ENCODE measurements at regions not wholly inside any gene's neighbourhood (a gene's known extent, or its start where the extent isn't known, plus 50 kb on each side); places are given as distances from the start of the nearest gene placed in this dataset.

DNA sequence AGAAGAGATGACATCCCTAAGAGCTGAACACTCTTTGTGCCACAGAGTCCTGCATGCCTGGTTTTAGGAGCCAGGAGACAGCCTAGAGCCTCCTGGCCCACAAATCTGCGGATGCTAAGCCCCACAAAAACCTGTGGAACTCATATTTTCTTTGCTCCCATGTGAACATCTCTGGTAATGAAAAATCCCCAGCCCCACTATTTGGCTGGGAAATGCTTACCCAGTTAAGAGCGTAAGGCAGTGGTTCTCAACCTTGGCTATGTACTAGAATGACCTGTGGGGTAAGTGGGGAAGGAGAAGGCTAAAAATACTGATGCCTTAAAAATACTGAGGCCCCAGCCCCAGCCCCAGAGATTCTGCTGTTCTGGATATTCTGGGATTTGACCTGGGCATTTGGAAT is 208.1 kb downstream of the EN1 start:
- no peaks in the 10 kb centered on the region for H3K4me1 Mint-ChIP-seq
- ATAC-seq (ENCODE audit: low read depth in 2 of 2), result no peak
- Histone ChIP-seq H3K4me3 (ENCODE audit: low read depth, low read length) (no peak overlapping the region), H3K9me3 (ENCODE audit: control insufficient read depth in 2 of 2, low read length in 2 of 2) (no peaks in the 10 kb centered on the region), H3K36me3 (ENCODE audit: control insufficient read depth, insufficient read depth, low read length) (no peaks in the 10 kb centered on the region), H3K4me1 (ENCODE audit: control insufficient read depth, insufficient read depth, low read length, poor library complexity, severe bottlenecking) (no peaks in the 10 kb centered on the region), H3K27ac (ENCODE audit: insufficient read depth, low read length, poor library complexity, severe bottlenecking) (no peak overlapping the region), H3K27me3 (ENCODE audit: control insufficient read depth, insufficient read depth, low read length) (no peaks in the 10 kb centered on the region)
- peaks cover 2% of the 10 kb centered on the region for H3K27me3 Mint-ChIP-seq
- H3K27ac Mint-ChIP-seq, result no peak overlapping the region
- no peaks in the 10 kb centered on the region for H3K36me3 Mint-ChIP-seq
- no peak for DNase-seq
- no peak overlapping the region for H3K4me3 Mint-ChIP-seq
- peaks cover 0 to 7% (median 1%) of the 10 kb centered on the region in 7 donors for H3K9me3 Mint-ChIP-seq

- Histone ChIP-seq H3K9me3 (ENCODE audit: control insufficient read depth in 2 of 2, low read length in 2 of 2) (no peaks in the 10 kb centered on the region), H3K27ac (ENCODE audit: insufficient read depth, low read length, poor library complexity, severe bottlenecking) (no peak overlapping the region), H3K4me3 (ENCODE audit: low read depth, low read length) (no peak overlapping the region), H3K36me3 (ENCODE audit: control insufficient read depth, insufficient read depth, low read length) (no peaks in the 10 kb centered on the region), H3K4me1 (ENCODE audit: control insufficient read depth, insufficient read depth, low read length, poor library complexity, severe bottlenecking) (no peaks in the 10 kb centered on the region), H3K27me3 (ENCODE audit: control insufficient read depth, insufficient read depth, low read length) (no peaks in the 10 kb centered on the region)
- DNase-seq (no peak), ATAC-seq (ENCODE audit: low read depth in 2 of 2) (no peak)
- Mint-ChIP-seq H3K36me3 (no peaks in the 10 kb centered on the region), H3K4me1 (no peaks in the 10 kb centered on the region), H3K27ac (no peak overlapping the region), H3K4me3 (no peak overlapping the region), H3K9me3 (peaks cover 0 to 6% (median 0%) of the 10 kb centered on the region in 7 donors), H3K27me3 (no peaks in the 10 kb centered on the region)
These were observed 209.0 kb downstream of the EN1 start for GRCh38 chr2:118638453-118638852.

- H3K4me3 ChIP-seq (ENCODE audit: low read depth, low read length), result no peak overlapping the region
- H3K4me1 ChIP-seq (ENCODE audit: control insufficient read depth, insufficient read depth, low read length, poor library complexity, severe bottlenecking), result no peaks in the 10 kb centered on the region
- Mint-ChIP-seq H3K9me3 (peaks cover 0 to 12% (median 2%) of the 10 kb centered on the region in 7 donors), H3K36me3 (no peaks in the 10 kb centered on the region), H3K27ac (no peak overlapping the region), H3K4me3 (no peak overlapping the region), H3K27me3 (no peaks in the 10 kb centered on the region), H3K4me1 (no peaks in the 10 kb centered on the region)
- no peaks in the 10 kb centered on the region for H3K9me3 ChIP-seq (ENCODE audit: control insufficient read depth in 2 of 2, low read length in 2 of 2)
- no peaks in the 10 kb centered on the region for H3K36me3 ChIP-seq (ENCODE audit: control insufficient read depth, insufficient read depth, low read length)
- ATAC-seq (ENCODE audit: low read depth in 2 of 2) (no peak), DNase-seq (no peak)
- no peaks in the 10 kb centered on the region for H3K27me3 ChIP-seq (ENCODE audit: control insufficient read depth, insufficient read depth, low read length)
- no peak overlapping the region for H3K27ac ChIP-seq (ENCODE audit: insufficient read depth, low read length, poor library complexity, severe bottlenecking)
These were observed 211.6 kb downstream of the EN1 start for GRCh38 chr2:118635891-118636290.

GRCh38 chr2:118634876-118635275 is 212.6 kb downstream of the EN1 start:
- H3K27me3 Mint-ChIP-seq, result no peaks in the 10 kb centered on the region
- H3K4me1 Mint-ChIP-seq, result no peaks in the 10 kb centered on the region
- Histone ChIP-seq H3K27ac (ENCODE audit: insufficient read depth, low read length, poor library complexity, severe bottlenecking) (no peak overlapping the region), H3K36me3 (ENCODE audit: control insufficient read depth, insufficient read depth, low read length) (no peaks in the 10 kb centered on the region), H3K4me1 (ENCODE audit: control insufficient read depth, insufficient read depth, low read length, poor library complexity, severe bottlenecking) (no peaks in the 10 kb centered on the region), H3K27me3 (ENCODE audit: control insufficient read depth, insufficient read depth, low read length) (no peaks in the 10 kb centered on the region), H3K4me3 (ENCODE audit: low read depth, low read length) (no peak overlapping the region), H3K9me3 (ENCODE audit: control insufficient read depth in 2 of 2, low read length in 2 of 2) (no peaks in the 10 kb centered on the region)
- no peak for DNase-seq
- no peak overlapping the region for H3K4me3 Mint-ChIP-seq
- peaks cover 0 to 12% (median 2%) of the 10 kb centered on the region in 7 donors for H3K9me3 Mint-ChIP-seq
- no peaks in the 10 kb centered on the region for H3K36me3 Mint-ChIP-seq
- no peak for ATAC-seq (ENCODE audit: low read depth in 2 of 2)
- H3K27ac Mint-ChIP-seq, result no peak overlapping the region

- H3K27ac ChIP-seq (ENCODE audit: insufficient read depth, low read length, poor library complexity, severe bottlenecking), result no peak overlapping the region
- no peaks in the 10 kb centered on the region for H3K9me3 ChIP-seq (ENCODE audit: control insufficient read depth in 2 of 2, low read length in 2 of 2)
- no peaks in the 10 kb centered on the region for H3K27me3 Mint-ChIP-seq
- no peak for ATAC-seq (ENCODE audit: low read depth in 2 of 2)
- H3K4me3 Mint-ChIP-seq, result no peak overlapping the region
- no peaks in the 10 kb centered on the region for H3K4me1 Mint-ChIP-seq
- no peaks in the 10 kb centered on the region for H3K36me3 Mint-ChIP-seq
- no peak for DNase-seq
- H3K36me3 ChIP-seq (ENCODE audit: control insufficient read depth, insufficient read depth, low read length), result no peaks in the 10 kb centered on the region
- H3K27ac Mint-ChIP-seq, result no peak overlapping the region
- H3K9me3 Mint-ChIP-seq, result peaks cover 0 to 12% (median 2%) of the 10 kb centered on the region in 7 donors
- no peaks in the 10 kb centered on the region for H3K27me3 ChIP-seq (ENCODE audit: control insufficient read depth, insufficient read depth, low read length)
- H3K4me1 ChIP-seq (ENCODE audit: control insufficient read depth, insufficient read depth, low read length, poor library complexity, severe bottlenecking), result no peaks in the 10 kb centered on the region
- no peak overlapping the region for H3K4me3 ChIP-seq (ENCODE audit: low read depth, low read length)
These were observed 214.0 kb downstream of the EN1 start for GRCh38 chr2:118633371-118634018.

GRCh38 chr2:118632921-118633320 is 214.5 kb downstream of the EN1 start:
- H3K4me3 ChIP-seq (ENCODE audit: low read depth, low read length), result no peak overlapping the region

GRCh38 chr2:118627156-118627555 is 220.3 kb downstream of the EN1 start:
- no peak overlapping the region for H3K4me3 ChIP-seq (ENCODE audit: low read depth, low read length)
- no peak overlapping the region for H3K4me3 Mint-ChIP-seq
- no peaks in the 10 kb centered on the region for H3K4me1 ChIP-seq (ENCODE audit: control insufficient read depth, insufficient read depth, low read length, poor library complexity, severe bottlenecking)
- H3K9me3 Mint-ChIP-seq, result peaks cover 0 to 8% (median under 1%) of the 10 kb centered on the region in 7 donors
- no peaks in the 10 kb centered on the region for H3K4me1 Mint-ChIP-seq
- no peaks in the 10 kb centered on the region for H3K9me3 ChIP-seq (ENCODE audit: control insufficient read depth in 2 of 2, low read length in 2 of 2)
- no peaks in the 10 kb centered on the region for H3K36me3 ChIP-seq (ENCODE audit: control insufficient read depth, insufficient read depth, low read length)
- no peak overlapping the region for H3K27ac ChIP-seq (ENCODE audit: insufficient read depth, low read length, poor library complexity, severe bottlenecking)
- ATAC-seq (ENCODE audit: low read depth in 2 of 2) (no peak), DNase-seq (no peak)
- H3K27ac Mint-ChIP-seq, result no peak overlapping the region
- H3K27me3 ChIP-seq (ENCODE audit: control insufficient read depth, insufficient read depth, low read length), result no peaks in the 10 kb centered on the region
- no peaks in the 10 kb centered on the region for H3K36me3 Mint-ChIP-seq
- no peaks in the 10 kb centered on the region for H3K27me3 Mint-ChIP-seq

More at GRCh38 chr2:118632921-118633320, 214.5 kb downstream of the EN1 start:
- Mint-ChIP-seq H3K9me3 (peaks cover 0 to 12% (median 2%) of the 10 kb centered on the region in 7 donors), H3K4me3 (no peak overlapping the region), H3K4me1 (no peaks in the 10 kb centered on the region), H3K36me3 (no peaks in the 10 kb centered on the region), H3K27me3 (no peaks in the 10 kb centered on the region), H3K27ac (no peak overlapping the region)
- H3K27ac ChIP-seq (ENCODE audit: insufficient read depth, low read length, poor library complexity, severe bottlenecking), result no peak overlapping the region
- H3K4me1 ChIP-seq (ENCODE audit: control insufficient read depth, insufficient read depth, low read length, poor library complexity, severe bottlenecking), result no peaks in the 10 kb centered on the region
- no peaks in the 10 kb centered on the region for H3K9me3 ChIP-seq (ENCODE audit: control insufficient read depth in 2 of 2, low read length in 2 of 2)
- H3K36me3 ChIP-seq (ENCODE audit: control insufficient read depth, insufficient read depth, low read length), result no peaks in the 10 kb centered on the region
- no peak for ATAC-seq (ENCODE audit: low read depth in 2 of 2)
- no peaks in the 10 kb centered on the region for H3K27me3 ChIP-seq (ENCODE audit: control insufficient read depth, insufficient read depth, low read length)
- DNase-seq, result no peak

DNA sequence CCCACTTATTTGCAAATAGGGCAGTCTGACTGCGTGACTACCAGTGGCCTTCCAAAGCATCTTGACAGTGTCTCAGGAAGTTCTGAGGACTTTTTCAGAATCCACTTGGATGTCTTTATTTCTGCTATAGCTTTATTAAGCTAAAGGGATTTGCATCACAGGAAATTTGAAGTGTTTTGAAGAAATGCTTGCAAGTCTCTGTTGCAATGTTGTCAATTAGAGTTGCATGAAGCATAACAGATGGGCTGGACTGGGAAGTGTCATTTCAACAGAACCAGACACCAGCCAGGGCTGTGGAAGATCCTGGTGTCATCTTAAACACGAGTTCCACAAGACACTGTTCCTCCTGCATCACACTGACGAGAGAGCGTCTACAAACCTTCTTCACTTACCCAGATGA is 224.5 kb downstream of the EN1 start:
- H3K9me3 Mint-ChIP-seq, result peaks cover 0 to 5% (median 0%) of the 10 kb centered on the region in 7 donors
- ATAC-seq (ENCODE audit: low read depth in 2 of 2) (no peak), DNase-seq (no peak)
- Histone ChIP-seq H3K27ac (ENCODE audit: insufficient read depth, low read length, poor library complexity, severe bottlenecking) (no peak overlapping the region), H3K27me3 (ENCODE audit: control insufficient read depth, insufficient read depth, low read length) (no peaks in the 10 kb centered on the region), H3K4me3 (ENCODE audit: low read depth, low read length) (no peak overlapping the region), H3K36me3 (ENCODE audit: control insufficient read depth, insufficient read depth, low read length) (no peaks in the 10 kb centered on the region), H3K9me3 (ENCODE audit: control insufficient read depth in 2 of 2, low read length in 2 of 2) (no peaks in the 10 kb centered on the region), H3K4me1 (ENCODE audit: control insufficient read depth, insufficient read depth, low read length, poor library complexity, severe bottlenecking) (no peaks in the 10 kb centered on the region)
- no peak overlapping the region for H3K27ac Mint-ChIP-seq
- no peaks in the 10 kb centered on the region for H3K27me3 Mint-ChIP-seq
- H3K4me1 Mint-ChIP-seq, result no peaks in the 10 kb centered on the region
- no peak overlapping the region for H3K4me3 Mint-ChIP-seq
- H3K36me3 Mint-ChIP-seq, result no peaks in the 10 kb centered on the region
